ENCODE measurements at regions not wholly inside any gene's neighbourhood (a gene's known extent, or its start where the extent isn't known, plus 50 kb on each side); places are given as distances from the start of the nearest gene placed in this dataset.

GRCh38 chr16:26963109-26963508 lies 103.6 kb upstream of the C16orf82 start:
- Histone ChIP-seq H3K9ac (ENCODE audit: control insufficient read depth, extremely low read depth, insufficient read depth, low read length) (no peak overlapping the region), H3K27me3 (ENCODE audit: control insufficient read depth, extremely low read depth, insufficient read depth, low read length) (no peaks in the 10 kb centered on the region), H3K9me3 (ENCODE audit: control insufficient read depth, low read depth, low read length) (no peaks in the 10 kb centered on the region), H2AFZ (ENCODE audit: control insufficient read depth, low read length) (no peak overlapping the region), H4K20me1 (ENCODE audit: control insufficient read depth, extremely low read depth, insufficient read depth, low read length) (no peaks in the 10 kb centered on the region), H3K4me1 (ENCODE audit: control insufficient read depth, extremely low read depth, insufficient read depth, low read length) (no peaks in the 10 kb centered on the region), H3K4me2 (ENCODE audit: control insufficient read depth, extremely low read depth, insufficient read depth, low read depth, low read length) (no peak overlapping the region), H3K4me3 (ENCODE audit: control insufficient read depth in 2 of 3, extremely low read depth in 1 of 3, insufficient read depth in 2 of 3, low read depth in 1 of 3, low read length in 3 of 3) (no peak overlapping the region), H3K36me3 (ENCODE audit: control insufficient read depth in 2 of 2, extremely low read depth in 1 of 2, insufficient read depth in 2 of 2, low read length in 2 of 2) (no peaks in the 10 kb centered on the region), H3K27ac (ENCODE audit: control insufficient read depth, insufficient read depth, low read length) (no peak overlapping the region), H3K79me2 (ENCODE audit: control insufficient read depth, insufficient read depth, low read length) (no peaks in the 10 kb centered on the region), H3K9me1 (ENCODE audit: control insufficient read depth, extremely low read depth, insufficient read depth, low read length) (no peaks in the 10 kb centered on the region)
- dilution Hi-C loops (cut with MboI; ENCODE audit: extremely low pct_ligation_motif_present, low sequenced_read_pairs) = no loop called here
- TF ChIP-seq CTCF (optimal IDR thresholded peaks at IDR 0.05 in 1 of 3, IDR thresholded peaks at IDR 0.05 in 1 of 3, conservative IDR thresholded peaks at IDR 0.05 in 1 of 3; ENCODE audit: extremely low read depth in 1 of 3, insufficient read depth in 2 of 3, low read length in 3 of 3) (no peak), EZH2 (IDR thresholded peaks at IDR 0.05; ENCODE audit: low read length) (no peak)
- DNase-seq (ENCODE audit: low read depth, low spot score) = no peak
- no peak for FAIRE-seq

- Histone ChIP-seq H3K4me1 (ENCODE audit: control insufficient read depth, extremely low read depth, insufficient read depth, low read length) (no peaks in the 10 kb centered on the region), H3K4me2 (ENCODE audit: control insufficient read depth, extremely low read depth, insufficient read depth, low read depth, low read length) (no peak overlapping the region), H3K27me3 (ENCODE audit: control insufficient read depth, extremely low read depth, insufficient read depth, low read length) (no peaks in the 10 kb centered on the region), H3K27ac (ENCODE audit: control insufficient read depth, insufficient read depth, low read length) (no peak overlapping the region), H4K20me1 (ENCODE audit: control insufficient read depth, extremely low read depth, insufficient read depth, low read length) (no peaks in the 10 kb centered on the region), H3K4me3 (ENCODE audit: control insufficient read depth in 2 of 3, extremely low read depth in 1 of 3, insufficient read depth in 2 of 3, low read depth in 1 of 3, low read length in 3 of 3) (no peak overlapping the region), H3K79me2 (ENCODE audit: control insufficient read depth, insufficient read depth, low read length) (no peaks in the 10 kb centered on the region), H3K9me3 (ENCODE audit: control insufficient read depth, low read depth, low read length) (peaks cover 2% of the 10 kb centered on the region), H2AFZ (ENCODE audit: control insufficient read depth, low read length) (no peak overlapping the region), H3K36me3 (ENCODE audit: control insufficient read depth in 2 of 2, extremely low read depth in 1 of 2, insufficient read depth in 2 of 2, low read length in 2 of 2) (no peaks in the 10 kb centered on the region), H3K9ac (ENCODE audit: control insufficient read depth, extremely low read depth, insufficient read depth, low read length) (no peak overlapping the region), H3K9me1 (ENCODE audit: control insufficient read depth, extremely low read depth, insufficient read depth, low read length) (no peaks in the 10 kb centered on the region)
- FAIRE-seq (no peak), DNase-seq (ENCODE audit: low read depth, low spot score) (no peak)
- dilution Hi-C loops (cut with MboI; ENCODE audit: extremely low pct_ligation_motif_present, low sequenced_read_pairs) = no loop called here
- TF ChIP-seq CTCF (optimal IDR thresholded peaks at IDR 0.05 in 1 of 3, IDR thresholded peaks at IDR 0.05 in 1 of 3, conservative IDR thresholded peaks at IDR 0.05 in 1 of 3; ENCODE audit: extremely low read depth in 1 of 3, insufficient read depth in 2 of 3, low read length in 3 of 3) = no peak
- no peak for TF ChIP-seq EZH2 (IDR thresholded peaks at IDR 0.05; ENCODE audit: low read length)
These were observed 97.0 kb upstream of the C16orf82 start for GRCh38 chr16:26969589-26970231.
